ENCODE measurements at regions not wholly inside any gene's neighbourhood (a gene's known extent, or its start where the extent isn't known, plus 50 kb on each side); places are given as distances from the start of the nearest gene placed in this dataset.

DNA sequence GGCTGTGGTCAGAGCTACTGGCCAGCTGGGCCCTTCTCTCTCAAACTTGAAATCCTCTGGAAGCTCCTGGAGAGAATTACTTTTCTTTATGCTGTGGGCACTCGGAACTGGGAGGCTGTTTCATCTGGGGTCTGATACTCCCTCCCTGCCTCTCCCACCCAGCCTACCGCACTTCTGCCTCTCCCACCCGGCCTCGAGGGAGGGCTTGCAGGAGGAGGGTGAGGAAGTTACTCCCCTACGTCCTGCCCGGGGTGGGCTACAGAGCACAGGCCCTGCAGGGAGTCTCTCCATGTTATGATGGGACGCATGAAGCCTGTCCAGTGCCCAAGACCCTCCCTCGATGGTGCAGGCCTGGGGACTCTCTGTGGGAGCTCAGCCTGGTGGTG is 584.6 kb upstream of the MKI67 start:
- no peak for TF ChIP-seq POLR2A (IDR thresholded peaks at IDR 0.05; ENCODE audit: low read length)
- TF ChIP-seq GATA1 (IDR thresholded peaks at IDR 0.05; ENCODE audit: low read depth, low read length): no peak

Data from erythroblast (primary cell).